ENCODE measurements at regions not wholly inside any gene's neighbourhood (a gene's known extent, or its start where the extent isn't known, plus 50 kb on each side); places are given as distances from the start of the nearest gene placed in this dataset.

DNA sequence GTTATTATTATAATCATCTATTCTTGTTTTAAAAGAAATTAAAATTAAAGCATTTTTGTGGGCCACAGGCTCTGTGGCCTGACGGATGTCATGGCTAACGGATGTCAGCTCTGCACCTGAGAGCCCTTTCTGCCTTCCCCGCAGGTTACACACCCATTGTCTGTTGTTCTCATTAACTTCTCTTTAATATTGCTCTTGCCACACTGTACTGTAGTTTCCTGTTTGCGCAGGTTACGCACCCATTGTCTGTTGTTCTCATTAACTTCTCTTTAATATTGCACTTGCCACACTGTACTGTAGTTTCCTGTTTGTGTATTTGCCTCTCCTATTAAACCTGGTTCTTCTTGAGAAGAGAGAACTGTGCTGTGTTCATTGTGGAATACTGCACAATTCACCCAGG is 294.4 kb upstream of the PLXNA2 start (continued):
- TF ChIP-seq, protein P1, sequence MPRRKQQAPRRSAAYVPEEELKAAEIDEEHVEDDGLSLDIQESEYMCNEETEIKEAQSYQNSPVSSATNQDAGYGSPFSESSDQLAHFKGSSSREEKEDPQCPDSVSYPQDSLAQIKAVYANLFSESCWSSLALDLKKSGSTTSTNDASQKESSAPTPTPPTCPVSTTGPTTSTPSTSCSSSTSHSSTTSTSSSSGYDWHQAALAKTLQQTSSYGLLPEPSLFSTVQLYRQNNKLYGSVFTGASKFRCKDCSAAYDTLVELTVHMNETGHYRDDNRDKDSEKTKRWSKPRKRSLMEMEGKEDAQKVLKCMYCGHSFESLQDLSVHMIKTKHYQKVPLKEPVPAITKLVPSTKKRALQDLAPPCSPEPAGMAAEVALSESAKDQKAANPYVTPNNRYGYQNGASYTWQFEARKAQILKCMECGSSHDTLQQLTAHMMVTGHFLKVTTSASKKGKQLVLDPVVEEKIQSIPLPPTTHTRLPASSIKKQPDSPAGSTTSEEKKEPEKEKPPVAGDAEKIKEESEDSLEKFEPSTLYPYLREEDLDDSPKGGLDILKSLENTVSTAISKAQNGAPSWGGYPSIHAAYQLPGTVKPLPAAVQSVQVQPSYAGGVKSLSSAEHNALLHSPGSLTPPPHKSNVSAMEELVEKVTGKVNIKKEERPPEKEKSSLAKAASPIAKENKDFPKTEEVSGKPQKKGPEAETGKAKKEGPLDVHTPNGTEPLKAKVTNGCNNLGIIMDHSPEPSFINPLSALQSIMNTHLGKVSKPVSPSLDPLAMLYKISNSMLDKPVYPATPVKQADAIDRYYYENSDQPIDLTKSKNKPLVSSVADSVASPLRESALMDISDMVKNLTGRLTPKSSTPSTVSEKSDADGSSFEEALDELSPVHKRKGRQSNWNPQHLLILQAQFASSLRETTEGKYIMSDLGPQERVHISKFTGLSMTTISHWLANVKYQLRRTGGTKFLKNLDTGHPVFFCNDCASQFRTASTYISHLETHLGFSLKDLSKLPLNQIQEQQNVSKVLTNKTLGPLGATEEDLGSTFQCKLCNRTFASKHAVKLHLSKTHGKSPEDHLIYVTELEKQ (tag by site-specific recombination; IDR thresholded peaks at IDR 0.05; ENCODE audit: borderline replicate concordance), result no peak
- no peak for TF ChIP-seq BCL11B (tag by site-specific recombination; IDR thresholded peaks at IDR 0.05; ENCODE audit: low read depth)
- TF ChIP-seq GLIS2 (tag by site-specific recombination; IDR thresholded peaks at IDR 0.05), result no peak

DNA sequence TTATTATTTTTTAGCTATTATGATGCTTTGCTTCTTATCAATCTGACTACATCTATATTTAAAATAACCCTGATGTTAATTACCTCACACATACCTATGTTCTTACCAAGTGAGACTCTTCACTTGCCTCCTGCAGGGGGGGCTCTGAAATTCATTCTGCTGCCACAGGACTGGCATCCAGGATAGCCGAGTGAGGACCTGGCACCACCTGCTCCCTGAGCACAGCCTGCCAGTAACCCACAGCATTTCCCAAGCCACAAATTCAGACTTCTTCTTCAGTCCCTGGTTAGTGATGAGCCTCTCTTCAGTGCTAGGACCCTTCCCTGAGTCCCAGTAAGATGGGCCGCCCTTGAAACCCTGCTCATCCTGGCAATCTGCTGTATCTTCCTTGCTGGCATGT is 296.5 kb upstream of the PLXNA2 start:
- Histone ChIP-seq H3K4me3 (ENCODE audit: low read depth, low read length) (no peak overlapping the region), H3K36me3 (ENCODE audit: control insufficient read depth in 2 of 2, insufficient read depth in 1 of 2, low read length in 2 of 2) (no peaks in the 10 kb centered on the region), H3K4me1 (ENCODE audit: control insufficient read depth, insufficient read depth, low read length) (no peaks in the 10 kb centered on the region), H3K27ac (ENCODE audit: extremely low read depth, low read depth, low read length) (no peak overlapping the region), H3K9me3 (ENCODE audit: control insufficient read depth, insufficient read depth, low read depth, low read length) (no peaks in the 10 kb centered on the region)
- TF ChIP-seq ZNF146 (tag by site-specific recombination; IDR thresholded peaks at IDR 0.05) (no peak), HOXC10 (CRISPR knock-in tag; IDR thresholded peaks at IDR 0.05) (no peak), PRDM1 (tag by site-specific recombination; IDR thresholded peaks at IDR 0.05) (no peak), ZNF121 (tag by site-specific recombination; IDR thresholded peaks at IDR 0.05) (no peak), ZNF561 (tag by site-specific recombination; IDR thresholded peaks at IDR 0.05; ENCODE audit: borderline replicate concordance) (no peak), ZNF324 (tag by site-specific recombination; IDR thresholded peaks at IDR 0.05) (no peak), KLF7 (tag by site-specific recombination; IDR thresholded peaks at IDR 0.05; ENCODE audit: borderline replicate concordance) (no peak)
- ChIA-PET CTCF (no interaction called here), POLR2A (no interaction called here)

DNA sequence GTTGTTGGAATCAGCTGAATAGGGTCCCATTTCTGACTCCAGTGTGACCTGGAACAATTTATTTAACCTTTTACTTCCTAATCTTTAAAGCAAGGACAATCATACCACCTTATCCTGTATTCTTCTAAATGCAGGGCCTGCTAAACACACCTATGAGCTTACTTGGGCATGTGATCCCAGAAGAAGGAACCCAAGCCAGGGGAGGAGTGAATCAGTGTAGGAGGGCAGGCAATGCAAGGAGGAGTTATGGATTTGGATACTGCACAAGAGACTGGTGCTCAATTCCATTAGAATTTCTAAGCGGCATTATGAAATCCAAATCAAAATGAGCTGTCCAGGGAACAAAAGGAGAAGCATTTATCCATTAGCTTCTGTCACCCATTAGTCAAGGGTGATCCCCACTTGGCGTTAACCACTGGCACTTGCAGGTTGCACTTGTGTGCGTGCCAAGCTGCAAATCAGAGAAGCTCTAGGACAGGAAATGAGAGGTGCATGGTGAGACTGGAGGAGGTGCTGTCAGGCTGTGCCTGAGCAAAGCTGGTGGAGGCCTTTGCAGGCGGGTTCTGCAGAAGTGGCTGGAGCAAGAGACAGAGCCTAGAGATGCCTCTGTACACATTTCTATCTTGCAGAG is 297.2 kb upstream of the PLXNA2 start:
- no peaks in the 10 kb centered on the region for H3K9me3 ChIP-seq (ENCODE audit: control insufficient read depth, insufficient read depth, low read depth, low read length)
- H3K27ac ChIP-seq (ENCODE audit: extremely low read depth, low read depth, low read length), result no peak overlapping the region
- H3K36me3 ChIP-seq (ENCODE audit: control insufficient read depth in 2 of 2, insufficient read depth in 1 of 2, low read length in 2 of 2), result no peaks in the 10 kb centered on the region
- no peak overlapping the region for H3K4me3 ChIP-seq (ENCODE audit: low read depth, low read length)
- CTCF ChIA-PET, result interaction anchor here (0.6 kb wide), 1 partner anchor 14 kb away, joined by 3 read pairs; no protein-coding TSS in a partner anchor
- POLR2A ChIA-PET, result no interaction called here
- no peaks in the 10 kb centered on the region for H3K4me1 ChIP-seq (ENCODE audit: control insufficient read depth, insufficient read depth, low read length)
- TF ChIP-seq ZNF239 (tag by site-specific recombination; IDR thresholded peaks at IDR 0.05) (no peak), ZIC2 (tag by site-specific recombination; IDR thresholded peaks at IDR 0.05) (no peak), ZNF558 (tag by site-specific recombination; IDR thresholded peaks at IDR 0.05) (no peak), ZFP41 (tag by site-specific recombination; IDR thresholded peaks at IDR 0.05; ENCODE audit: borderline replicate concordance) (no peak), ZNF404 (tag by site-specific recombination; IDR thresholded peaks at IDR 0.05) (no peak), ZNF19 (tag by site-specific recombination; IDR thresholded peaks at IDR 0.05; ENCODE audit: low read depth) (no peak), ZNF548 (tag by site-specific recombination; IDR thresholded peaks at IDR 0.05) (no peak), ZNF155 (tag by site-specific recombination; IDR thresholded peaks at IDR 0.05) (no peak), ZXDB (tag by site-specific recombination; IDR thresholded peaks at IDR 0.05) (no peak), ZNF660 (tag by site-specific recombination; IDR thresholded peaks at IDR 0.05) (no peak), ZNF37A (tag by site-specific recombination; IDR thresholded peaks at IDR 0.05) (no peak), ZNF596 (tag by site-specific recombination; IDR thresholded peaks at IDR 0.05) (no peak)
- TF ChIP-seq, protein P2, sequence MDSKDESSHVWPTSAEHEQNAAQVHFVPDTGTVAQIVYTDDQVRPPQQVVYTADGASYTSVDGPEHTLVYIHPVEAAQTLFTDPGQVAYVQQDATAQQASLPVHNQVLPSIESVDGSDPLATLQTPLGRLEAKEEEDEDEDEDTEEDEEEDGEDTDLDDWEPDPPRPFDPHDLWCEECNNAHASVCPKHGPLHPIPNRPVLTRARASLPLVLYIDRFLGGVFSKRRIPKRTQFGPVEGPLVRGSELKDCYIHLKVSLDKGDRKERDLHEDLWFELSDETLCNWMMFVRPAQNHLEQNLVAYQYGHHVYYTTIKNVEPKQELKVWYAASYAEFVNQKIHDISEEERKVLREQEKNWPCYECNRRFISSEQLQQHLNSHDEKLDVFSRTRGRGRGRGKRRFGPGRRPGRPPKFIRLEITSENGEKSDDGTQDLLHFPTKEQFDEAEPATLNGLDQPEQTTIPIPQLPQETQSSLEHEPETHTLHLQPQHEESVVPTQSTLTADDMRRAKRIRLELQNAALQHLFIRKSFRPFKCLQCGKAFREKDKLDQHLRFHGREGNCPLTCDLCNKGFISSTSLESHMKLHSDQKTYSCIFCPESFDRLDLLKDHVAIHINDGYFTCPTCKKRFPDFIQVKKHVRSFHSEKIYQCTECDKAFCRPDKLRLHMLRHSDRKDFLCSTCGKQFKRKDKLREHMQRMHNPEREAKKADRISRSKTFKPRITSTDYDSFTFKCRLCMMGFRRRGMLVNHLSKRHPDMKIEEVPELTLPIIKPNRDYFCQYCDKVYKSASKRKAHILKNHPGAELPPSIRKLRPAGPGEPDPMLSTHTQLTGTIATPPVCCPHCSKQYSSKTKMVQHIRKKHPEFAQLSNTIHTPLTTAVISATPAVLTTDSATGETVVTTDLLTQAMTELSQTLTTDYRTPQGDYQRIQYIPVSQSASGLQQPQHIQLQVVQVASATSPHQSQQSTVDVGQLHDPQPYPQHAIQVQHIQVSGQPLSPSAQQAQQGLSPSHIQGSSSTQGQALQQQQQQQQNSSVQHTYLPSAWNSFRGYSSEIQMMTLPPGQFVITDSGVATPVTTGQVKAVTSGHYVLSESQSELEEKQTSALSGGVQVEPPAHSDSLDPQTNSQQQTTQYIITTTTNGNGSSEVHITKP (tag by site-specific recombination; IDR thresholded peaks at IDR 0.05), result no peak
- TF ChIP-seq, protein P3, sequence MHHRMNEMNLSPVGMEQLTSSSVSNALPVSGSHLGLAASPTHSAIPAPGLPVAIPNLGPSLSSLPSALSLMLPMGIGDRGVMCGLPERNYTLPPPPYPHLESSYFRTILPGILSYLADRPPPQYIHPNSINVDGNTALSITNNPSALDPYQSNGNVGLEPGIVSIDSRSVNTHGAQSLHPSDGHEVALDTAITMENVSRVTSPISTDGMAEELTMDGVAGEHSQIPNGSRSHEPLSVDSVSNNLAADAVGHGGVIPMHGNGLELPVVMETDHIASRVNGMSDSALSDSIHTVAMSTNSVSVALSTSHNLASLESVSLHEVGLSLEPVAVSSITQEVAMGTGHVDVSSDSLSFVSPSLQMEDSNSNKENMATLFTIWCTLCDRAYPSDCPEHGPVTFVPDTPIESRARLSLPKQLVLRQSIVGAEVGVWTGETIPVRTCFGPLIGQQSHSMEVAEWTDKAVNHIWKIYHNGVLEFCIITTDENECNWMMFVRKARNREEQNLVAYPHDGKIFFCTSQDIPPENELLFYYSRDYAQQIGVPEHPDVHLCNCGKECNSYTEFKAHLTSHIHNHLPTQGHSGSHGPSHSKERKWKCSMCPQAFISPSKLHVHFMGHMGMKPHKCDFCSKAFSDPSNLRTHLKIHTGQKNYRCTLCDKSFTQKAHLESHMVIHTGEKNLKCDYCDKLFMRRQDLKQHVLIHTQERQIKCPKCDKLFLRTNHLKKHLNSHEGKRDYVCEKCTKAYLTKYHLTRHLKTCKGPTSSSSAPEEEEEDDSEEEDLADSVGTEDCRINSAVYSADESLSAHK (tag by site-specific recombination; IDR thresholded peaks at IDR 0.05), result no peak
- TF ChIP-seq, protein P4, sequence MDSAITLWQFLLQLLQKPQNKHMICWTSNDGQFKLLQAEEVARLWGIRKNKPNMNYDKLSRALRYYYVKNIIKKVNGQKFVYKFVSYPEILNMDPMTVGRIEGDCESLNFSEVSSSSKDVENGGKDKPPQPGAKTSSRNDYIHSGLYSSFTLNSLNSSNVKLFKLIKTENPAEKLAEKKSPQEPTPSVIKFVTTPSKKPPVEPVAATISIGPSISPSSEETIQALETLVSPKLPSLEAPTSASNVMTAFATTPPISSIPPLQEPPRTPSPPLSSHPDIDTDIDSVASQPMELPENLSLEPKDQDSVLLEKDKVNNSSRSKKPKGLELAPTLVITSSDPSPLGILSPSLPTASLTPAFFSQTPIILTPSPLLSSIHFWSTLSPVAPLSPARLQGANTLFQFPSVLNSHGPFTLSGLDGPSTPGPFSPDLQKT (IDR thresholded peaks at IDR 0.05; ENCODE audit: borderline replicate concordance, low read depth, low read length), result no peak
